LNCAP (cell line): ENCODE measurements at regions not wholly inside any gene's neighbourhood (a gene's known extent, or its start where the extent isn't known, plus 50 kb on each side); places are given as distances from the start of the nearest gene placed in this dataset.

Source experiments
- TF ChIP-seq, protein P1 (sequence below): fragments of 450-650 bp; IDR thresholded peaks from 2 replicates; pipeline ENCODE4 v1.5.1; 2017; ENCODE audit warnings: mild to moderate bottlenecking

- TF ChIP-seq, protein P1, sequence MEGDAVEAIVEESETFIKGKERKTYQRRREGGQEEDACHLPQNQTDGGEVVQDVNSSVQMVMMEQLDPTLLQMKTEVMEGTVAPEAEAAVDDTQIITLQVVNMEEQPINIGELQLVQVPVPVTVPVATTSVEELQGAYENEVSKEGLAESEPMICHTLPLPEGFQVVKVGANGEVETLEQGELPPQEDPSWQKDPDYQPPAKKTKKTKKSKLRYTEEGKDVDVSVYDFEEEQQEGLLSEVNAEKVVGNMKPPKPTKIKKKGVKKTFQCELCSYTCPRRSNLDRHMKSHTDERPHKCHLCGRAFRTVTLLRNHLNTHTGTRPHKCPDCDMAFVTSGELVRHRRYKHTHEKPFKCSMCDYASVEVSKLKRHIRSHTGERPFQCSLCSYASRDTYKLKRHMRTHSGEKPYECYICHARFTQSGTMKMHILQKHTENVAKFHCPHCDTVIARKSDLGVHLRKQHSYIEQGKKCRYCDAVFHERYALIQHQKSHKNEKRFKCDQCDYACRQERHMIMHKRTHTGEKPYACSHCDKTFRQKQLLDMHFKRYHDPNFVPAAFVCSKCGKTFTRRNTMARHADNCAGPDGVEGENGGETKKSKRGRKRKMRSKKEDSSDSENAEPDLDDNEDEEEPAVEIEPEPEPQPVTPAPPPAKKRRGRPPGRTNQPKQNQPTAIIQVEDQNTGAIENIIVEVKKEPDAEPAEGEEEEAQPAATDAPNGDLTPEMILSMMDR = no peak
Observed at GRCh38 chr10:10527861-10528562, 489.7 kb upstream of the CELF2 start.

DNA sequence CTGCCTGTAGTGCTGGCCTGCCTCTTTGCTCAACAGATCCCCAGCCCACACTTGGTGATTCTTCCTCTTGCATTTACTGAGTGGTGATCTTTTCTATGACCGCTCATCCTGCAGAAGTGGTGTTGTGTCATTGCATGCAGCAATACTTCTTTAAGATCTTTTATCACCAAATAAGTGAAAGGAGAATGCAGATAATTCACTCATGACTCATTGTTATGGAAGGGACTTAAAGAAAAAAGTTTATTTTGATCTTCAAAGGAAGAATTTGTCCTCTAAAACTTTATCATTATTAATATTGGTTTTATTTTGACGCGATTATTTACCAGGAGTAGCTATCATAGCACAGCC lies 489.1 kb upstream of the CELF2 start:
- TF ChIP-seq, protein P1 = no peak

GRCh38 chr10:10530313-10530712 lies 487.4 kb upstream of the CELF2 start:
- TF ChIP-seq, protein P1 = no peak

GRCh38 chr10:10532236-10532635 lies 485.4 kb upstream of the CELF2 start:
- TF ChIP-seq, protein P1 = no peak

GRCh38 chr10:10532826-10533225 lies 484.8 kb upstream of the CELF2 start:
- TF ChIP-seq, protein P1 = no peak

DNA sequence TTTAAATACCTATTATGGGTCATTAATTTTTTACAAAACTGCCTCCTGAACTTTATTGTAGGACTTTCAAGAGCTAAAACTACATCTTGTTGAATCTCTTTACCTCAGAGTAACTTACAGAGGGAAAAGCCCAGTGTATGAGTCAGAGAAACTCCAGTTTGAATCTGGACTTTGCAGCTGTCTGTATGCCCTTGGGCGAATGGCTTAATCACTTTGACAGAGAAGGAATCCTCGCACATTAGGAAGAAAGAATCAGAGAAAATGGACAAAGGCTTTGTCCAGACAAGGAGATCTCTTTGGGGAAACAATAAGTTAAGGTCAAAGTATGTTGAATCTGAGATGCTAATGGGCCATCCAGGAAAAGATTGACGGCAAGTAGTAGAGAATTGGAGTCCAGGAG lies 484.2 kb upstream of the CELF2 start:
- TF ChIP-seq, protein P1 = no peak

DNA sequence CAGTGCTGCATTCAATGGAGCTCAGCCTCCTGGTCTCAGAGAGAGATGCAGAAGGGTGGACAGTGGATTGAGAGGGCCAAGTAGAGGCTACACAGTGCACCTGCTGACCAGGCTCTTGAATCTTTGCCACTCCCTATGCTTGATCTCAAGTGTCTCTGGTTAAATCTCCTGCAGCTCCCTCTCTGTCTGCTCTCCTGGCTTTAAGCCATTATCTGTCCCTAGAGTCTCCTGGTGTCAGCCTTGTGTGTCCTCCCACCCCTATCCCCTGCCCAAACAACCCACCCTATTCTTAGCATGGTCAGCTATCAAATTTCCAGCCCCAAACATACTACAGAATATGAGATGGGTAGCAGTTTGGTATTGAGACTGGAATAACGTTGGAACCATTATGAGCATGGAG lies 479.3 kb upstream of the CELF2 start:
- TF ChIP-seq, protein P1 = no peak

- TF ChIP-seq, protein P1 = no peak
Observed at GRCh38 chr10:10540398-10540797, 477.3 kb upstream of the CELF2 start.
